Muscle of arm (tissue), 1 donor: ENCODE measurements at regions not wholly inside any gene's neighbourhood (a gene's known extent, or its start where the extent isn't known, plus 50 kb on each side); places are given as distances from the start of the nearest gene placed in this dataset.
A peak's percentile ranks its signal among the peaks of the same experiment; 100 is the strongest.

Experiments
- DNase-seq: peaks from one replicate; pipeline ENCODE4 v3.0.0-alpha.2; 2013

- no peak for DNase-seq
Measured at GRCh38 chr2:143953451-143954030, 566.4 kb downstream of the ZEB2 start.

GRCh38 chr2:143952536-143952935 is 567.4 kb downstream of the ZEB2 start:
- DNase-seq = no peak

GRCh38 chr2:143950704-143951103 is 569.2 kb downstream of the ZEB2 start:
- DNase-seq = no peak

- no peak for DNase-seq
Measured at GRCh38 chr2:143949121-143949848, 570.6 kb downstream of the ZEB2 start.

- no peak for DNase-seq
Measured at GRCh38 chr2:143948710-143949109, 571.2 kb downstream of the ZEB2 start.

GRCh38 chr2:143946436-143947391 is 573.2 kb downstream of the ZEB2 start:
- no peak for DNase-seq

- DNase-seq = no peak
Measured at GRCh38 chr2:143942486-143942885, 577.4 kb downstream of the ZEB2 start.

- DNase-seq = no peak
Measured at GRCh38 chr2:143940720-143941119, 579.2 kb downstream of the ZEB2 start.

- DNase-seq = peak; percentile 60
Measured at GRCh38 chr2:143939626-143940330, 580.1 kb downstream of the ZEB2 start.

- no peak for DNase-seq
Measured at GRCh38 chr2:143937723-143938350, 582.1 kb downstream of the ZEB2 start.

- DNase-seq = peak; percentile 35
Measured at GRCh38 chr2:143936848-143937722, 582.8 kb downstream of the ZEB2 start.

- DNase-seq = no peak
Measured at GRCh38 chr2:143936538-143936847, 583.4 kb downstream of the ZEB2 start.

- DNase-seq = no peak
Measured at GRCh38 chr2:143935482-143935752, 584.5 kb downstream of the ZEB2 start.

GRCh38 chr2:143934626-143935481 is 585.1 kb downstream of the ZEB2 start:
- DNase-seq = no peak

- DNase-seq = no peak
Measured at GRCh38 chr2:143933946-143934569, 585.9 kb downstream of the ZEB2 start.

- DNase-seq = no peak
Measured at GRCh38 chr2:143930891-143931290, 589.0 kb downstream of the ZEB2 start.

- no peak for DNase-seq
Measured at GRCh38 chr2:143928613-143929012, 591.3 kb downstream of the ZEB2 start.

- no peak for DNase-seq
Measured at GRCh38 chr2:143928184-143928583, 591.7 kb downstream of the ZEB2 start.

- no peak for DNase-seq
Measured at GRCh38 chr2:143926736-143927135, 593.2 kb downstream of the ZEB2 start.
